Activated gamma-delta T cell treated with Interleukin-2 at 50 U/mL for 16 hours (primary cell): ENCODE measurements at regions not wholly inside any gene's neighbourhood (a gene's known extent, or its start where the extent isn't known, plus 50 kb on each side); places are given as distances from the start of the nearest gene placed in this dataset.
"Not testable (repeated sequence)": the region's sequence is repeated elsewhere in the genome, so short reads cannot be mapped to it uniquely, and the experiment has no call there.

Experiments
- DNase-seq: peaks from one replicate; pipeline ENCODE4 v3.0.0-alpha.2; 2020

GRCh38 chrX:9390121-9390520 is 74.7 kb upstream of the TBL1X start:
- no peak for DNase-seq

GRCh38 chrX:9390693-9391368 is 74.0 kb upstream of the TBL1X start:
- no peak for DNase-seq

DNA sequence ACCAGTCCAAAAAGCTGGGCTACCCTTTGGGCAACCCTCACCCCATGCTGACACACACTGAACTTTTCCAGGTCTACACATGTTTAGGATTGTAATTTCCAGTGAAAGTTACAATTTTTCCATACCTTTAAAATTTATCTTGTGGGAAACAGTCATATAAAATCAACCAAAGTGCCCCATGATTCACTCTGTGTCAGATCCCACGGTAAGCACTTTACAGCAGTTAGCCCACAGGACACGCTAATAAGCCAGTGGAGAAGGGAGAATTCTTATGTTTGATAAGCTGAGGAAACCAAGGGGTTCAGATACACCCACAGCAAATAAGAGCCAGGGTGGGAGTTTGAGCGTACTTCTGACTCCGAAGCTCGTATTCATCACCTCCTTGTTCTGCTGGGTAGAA is 72.4 kb upstream of the TBL1X start:
- no peak for DNase-seq

DNA sequence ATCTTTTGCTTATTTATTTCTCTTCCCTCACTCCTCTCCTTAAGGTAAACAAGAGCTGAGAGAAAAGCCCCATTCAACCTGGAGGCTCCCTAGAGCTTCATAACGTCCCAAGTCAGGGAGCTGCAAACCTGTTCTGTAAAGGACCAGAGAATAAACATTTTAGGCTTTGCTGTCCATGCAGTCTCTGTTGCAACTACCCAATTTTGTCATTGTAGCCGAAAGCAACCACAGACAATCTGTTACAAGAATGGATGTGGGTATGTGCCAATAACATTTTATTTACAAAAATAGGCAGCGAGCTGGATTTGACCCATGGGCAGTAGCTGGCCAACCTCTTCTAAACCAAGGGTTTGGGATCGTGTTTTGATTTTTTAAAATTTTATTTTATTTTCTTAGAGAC is 71.3 kb upstream of the TBL1X start:
- DNase-seq = no peak

DNA sequence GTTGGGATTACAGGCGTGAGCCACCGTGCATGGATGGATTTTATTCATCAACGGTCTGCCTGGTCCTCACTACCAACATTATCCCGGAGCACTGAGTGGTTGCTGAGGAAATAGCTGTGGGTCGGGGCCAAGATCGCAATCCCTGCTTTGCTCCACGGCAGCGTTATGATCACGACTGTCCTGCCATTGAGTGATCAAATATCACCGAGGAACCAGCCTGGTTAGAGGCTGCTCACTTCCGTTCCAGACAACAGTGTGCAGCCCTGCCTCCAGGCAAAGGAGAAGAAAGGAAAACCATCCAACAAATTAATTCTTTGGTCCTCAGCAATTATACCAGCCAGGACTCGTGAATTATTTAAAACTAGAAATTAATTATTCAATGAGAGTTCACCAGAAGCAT is 70.6 kb upstream of the TBL1X start:
- no peak for DNase-seq

GRCh38 chrX:9396930-9397329 is 67.9 kb upstream of the TBL1X start:
- no peak for DNase-seq

- DNase-seq = no peak
Measured at GRCh38 chrX:9401051-9401450, 63.8 kb upstream of the TBL1X start.

DNA sequence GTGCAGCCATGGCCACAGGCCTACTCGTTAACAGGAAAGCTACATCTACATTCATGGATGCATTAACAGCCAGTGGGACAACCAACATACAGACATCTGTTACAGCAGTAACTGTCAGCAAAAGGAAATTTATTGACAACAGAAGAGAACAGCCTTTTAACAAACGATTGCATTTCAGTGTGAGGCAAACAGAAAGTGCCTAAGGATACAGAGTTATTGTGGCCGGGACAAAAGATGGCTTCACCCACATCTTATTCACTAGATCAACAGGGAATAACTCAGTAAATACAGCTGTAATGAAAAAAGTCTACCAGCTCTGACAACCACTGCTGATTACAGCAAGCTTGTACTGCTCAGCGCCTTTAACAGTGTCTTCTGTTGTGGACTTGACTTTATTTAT is 61.5 kb upstream of the TBL1X start:
- DNase-seq = no peak

GRCh38 chrX:9405635-9406034 is 59.2 kb upstream of the TBL1X start:
- DNase-seq = not testable (repeated sequence)

GRCh38 chrX:9410889-9411288 is 54.0 kb upstream of the TBL1X start:
- DNase-seq = not testable (repeated sequence)

DNA sequence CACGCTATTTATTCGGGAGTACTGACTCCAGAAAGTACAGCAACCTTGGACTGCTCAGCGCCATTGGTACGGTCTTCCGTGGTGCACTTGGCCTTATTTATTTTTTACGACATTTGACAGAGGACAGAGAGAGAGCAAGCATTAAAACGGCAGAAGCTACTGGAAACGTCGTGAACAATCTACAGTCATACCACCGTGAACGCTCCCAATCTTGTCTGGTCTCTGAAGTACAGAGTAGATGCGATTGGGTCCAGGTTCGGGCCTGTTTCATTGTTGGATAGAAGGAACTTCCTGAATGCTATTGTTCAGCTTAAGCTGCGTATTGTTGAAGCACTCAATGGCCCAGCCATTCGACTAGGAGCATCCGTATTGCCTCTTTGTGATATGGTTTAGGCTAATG is 53.2 kb upstream of the TBL1X start:
- DNase-seq = not testable (repeated sequence)

- DNase-seq = no peak
Measured at GRCh38 chrX:9414416-9414815, 50.4 kb upstream of the TBL1X start.
